HG02798 (cell line): ENCODE measurements at regions not wholly inside any gene's neighbourhood (a gene's known extent, or its start where the extent isn't known, plus 50 kb on each side); places are given as distances from the start of the nearest gene placed in this dataset.

Experiments used
- ATAC-seq: cut with Tn5 transposase; IDR thresholded peaks from one replicate; pipeline ENCODE4 v1.9.1; 2021; ENCODE audit warnings: mild to moderate bottlenecking; ENCODE audit not compliant: unreplicated experiment, poor library complexity

DNA sequence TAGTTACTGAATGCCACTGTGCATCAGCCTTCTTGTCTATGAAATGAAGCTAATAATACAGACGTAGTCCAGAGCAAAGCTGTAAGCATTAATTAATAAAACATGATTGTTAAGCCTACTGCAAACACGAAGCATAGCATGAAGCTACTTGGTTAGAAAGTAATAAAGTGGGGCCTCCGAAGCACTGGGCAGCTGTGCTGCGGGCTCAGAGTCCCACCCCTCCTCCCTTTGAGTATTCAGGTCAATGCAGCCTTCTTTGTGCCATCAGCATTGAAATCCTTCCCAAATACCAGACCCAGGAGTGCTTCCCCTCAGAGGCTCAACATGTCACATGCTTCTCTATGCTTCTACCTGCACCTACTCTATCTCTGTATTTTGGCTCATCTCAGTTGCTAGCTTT lies 1112.6 kb downstream of the IGSF11 start:
- no peak for ATAC-seq

DNA sequence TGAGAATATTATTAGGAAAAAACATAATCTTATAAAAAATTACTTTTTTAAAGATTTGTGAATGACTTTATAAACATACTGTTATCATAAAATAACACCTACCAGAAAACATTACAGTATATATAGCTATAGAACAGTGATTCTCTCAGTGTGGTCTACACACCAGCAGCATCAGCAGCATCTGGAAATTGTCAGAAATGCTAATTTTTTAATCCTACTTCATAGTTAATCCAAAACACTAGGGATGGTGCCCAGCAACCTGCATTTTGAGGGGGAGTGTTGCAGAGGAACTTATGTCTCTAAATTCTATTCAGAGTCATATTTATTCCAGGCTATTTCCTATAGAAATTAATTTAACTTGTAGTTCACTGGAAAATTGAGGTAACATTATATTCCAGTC lies 1107.8 kb downstream of the IGSF11 start:
- ATAC-seq: no peak

DNA sequence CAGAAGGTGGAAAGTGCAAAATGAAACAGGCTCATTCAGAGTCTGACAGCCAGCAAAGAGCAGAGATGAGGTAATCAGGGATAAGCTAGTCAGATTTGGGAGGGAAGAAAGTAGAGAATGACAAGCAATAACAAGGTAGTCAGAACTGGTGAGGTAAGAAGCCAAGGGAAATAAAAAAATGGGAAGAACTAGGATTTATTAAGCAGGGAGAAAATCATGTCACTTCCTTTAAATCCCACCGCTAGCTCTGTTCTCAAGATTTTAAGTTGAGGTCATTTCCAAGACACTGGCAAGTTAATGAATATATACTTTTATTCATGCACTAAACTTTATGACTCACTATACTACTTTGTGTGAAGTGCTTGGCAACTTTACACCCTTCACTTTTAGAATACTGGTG lies 1106.8 kb downstream of the IGSF11 start:
- no peak for ATAC-seq

DNA sequence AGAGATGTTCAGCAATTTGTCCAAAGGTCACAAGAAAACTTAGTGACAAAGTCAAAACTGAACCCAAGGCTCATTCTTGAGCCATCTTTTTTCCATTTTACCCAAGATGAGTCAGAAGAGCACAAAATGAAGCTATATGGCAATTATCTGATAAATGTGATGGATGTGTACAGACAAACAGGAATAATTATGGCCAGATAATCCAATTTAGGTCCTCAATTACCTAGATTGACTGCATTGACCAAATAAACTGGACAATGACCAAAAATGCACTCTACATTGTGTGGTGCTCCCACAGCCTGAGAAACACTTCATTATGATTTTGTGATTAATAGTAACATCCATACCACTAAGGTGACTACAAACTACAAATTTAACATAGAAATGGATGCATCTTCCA lies 1105.8 kb downstream of the IGSF11 start:
- ATAC-seq: no peak

DNA sequence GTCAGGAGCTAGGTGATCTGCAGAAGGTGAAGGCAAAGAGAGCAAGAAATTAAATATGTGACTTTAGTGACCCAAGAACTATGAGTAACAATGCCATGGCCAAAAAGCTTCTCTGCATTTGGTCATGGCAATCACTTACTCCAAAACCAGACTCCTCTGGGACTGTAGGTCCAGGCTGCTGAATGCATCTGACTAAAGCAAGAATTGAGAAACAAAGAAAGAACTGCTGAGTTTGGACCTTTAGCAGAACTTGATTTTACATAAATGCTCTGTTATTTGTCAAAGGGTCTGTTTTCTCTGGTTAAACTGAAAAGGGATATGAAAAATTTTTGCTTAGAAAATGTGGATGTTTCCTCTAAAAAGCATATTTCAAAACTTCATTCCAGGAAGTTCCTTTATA lies 1102.2 kb downstream of the IGSF11 start:
- ATAC-seq: no peak

DNA sequence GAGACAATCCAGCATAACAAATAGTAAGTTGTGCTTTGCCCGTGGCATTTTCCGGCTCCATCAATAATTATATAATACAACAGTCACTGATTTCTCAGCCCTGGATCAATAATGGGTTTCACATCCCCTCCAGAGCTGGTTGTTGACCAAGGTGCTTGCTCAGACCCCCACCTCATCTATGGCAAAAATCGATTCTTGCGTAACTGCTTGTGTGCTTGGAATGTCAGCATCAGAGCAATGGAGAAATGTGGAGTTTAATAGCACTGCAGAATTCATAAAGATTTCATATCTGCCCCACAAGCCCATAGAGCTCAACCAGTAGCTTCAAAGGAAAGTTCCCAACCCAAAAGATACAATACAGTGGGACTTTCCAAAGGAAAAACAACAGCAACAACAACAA lies 1098.5 kb downstream of the IGSF11 start:
- ATAC-seq: no peak

DNA sequence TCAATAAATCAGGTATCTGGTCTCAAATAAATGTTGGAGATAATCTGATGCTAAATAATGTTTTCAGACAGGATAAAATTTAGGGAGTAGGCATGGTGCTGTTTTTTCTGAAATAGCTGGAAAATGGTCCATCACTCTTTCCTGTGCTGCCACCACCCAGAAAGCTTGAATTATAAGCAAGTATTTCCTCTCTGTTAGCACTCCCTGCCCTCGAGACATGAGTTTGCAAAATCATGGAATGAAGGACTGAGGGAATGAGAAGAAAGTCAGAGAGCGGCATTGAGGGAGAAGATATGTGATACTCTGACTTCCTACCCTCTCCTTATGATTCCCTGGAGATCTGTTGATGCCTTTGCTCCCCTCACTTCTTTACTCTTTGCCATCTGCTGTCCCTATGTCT lies 1095.7 kb downstream of the IGSF11 start:
- no peak for ATAC-seq

DNA sequence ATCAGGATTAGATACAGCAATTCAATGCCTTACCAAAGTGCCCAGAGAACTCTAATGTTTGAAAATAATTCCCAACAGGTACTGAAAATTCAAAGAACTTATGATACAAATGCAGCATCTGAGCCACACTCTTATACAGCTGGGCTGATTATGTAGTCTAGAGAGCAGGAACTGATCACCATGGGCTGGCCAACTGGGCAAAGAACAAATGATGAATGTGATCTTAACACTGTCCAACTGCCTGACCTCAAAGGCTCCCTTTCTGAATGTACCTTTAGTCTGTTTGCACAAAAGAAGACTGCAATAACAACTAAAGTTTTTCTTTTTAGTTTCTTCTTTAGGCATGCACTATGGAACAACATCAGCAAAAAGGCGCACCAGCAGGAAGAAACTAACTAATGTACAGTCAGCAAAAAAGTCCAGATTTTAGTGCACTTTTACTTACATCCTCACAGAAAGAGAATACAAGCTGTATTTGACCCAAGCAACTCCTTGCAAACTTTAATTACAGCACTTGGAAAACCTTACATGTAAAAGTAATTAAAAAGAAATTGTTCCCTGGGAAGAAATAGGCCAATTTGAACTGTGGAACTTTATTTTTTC lies 1095.1 kb downstream of the IGSF11 start:
- ATAC-seq: no peak

DNA sequence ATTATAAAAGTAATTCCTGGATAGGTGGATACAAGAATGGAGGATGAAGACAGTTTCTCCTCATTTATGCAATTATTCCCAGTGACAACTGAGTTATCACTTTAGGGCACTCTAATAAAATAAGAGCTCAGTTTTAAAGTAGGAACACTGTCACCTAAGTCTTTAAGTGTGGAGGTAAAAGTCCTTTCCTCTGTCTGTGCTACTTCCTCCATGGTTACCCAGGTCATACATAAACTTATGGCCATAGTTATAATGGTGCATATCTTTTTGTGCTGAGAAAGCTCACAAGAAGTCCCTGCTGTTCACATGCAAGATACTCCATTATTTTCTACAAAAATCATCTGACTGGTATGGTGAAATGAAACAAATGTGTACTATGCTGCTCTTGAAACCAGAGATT lies 1093.6 kb downstream of the IGSF11 start:
- ATAC-seq: no peak

DNA sequence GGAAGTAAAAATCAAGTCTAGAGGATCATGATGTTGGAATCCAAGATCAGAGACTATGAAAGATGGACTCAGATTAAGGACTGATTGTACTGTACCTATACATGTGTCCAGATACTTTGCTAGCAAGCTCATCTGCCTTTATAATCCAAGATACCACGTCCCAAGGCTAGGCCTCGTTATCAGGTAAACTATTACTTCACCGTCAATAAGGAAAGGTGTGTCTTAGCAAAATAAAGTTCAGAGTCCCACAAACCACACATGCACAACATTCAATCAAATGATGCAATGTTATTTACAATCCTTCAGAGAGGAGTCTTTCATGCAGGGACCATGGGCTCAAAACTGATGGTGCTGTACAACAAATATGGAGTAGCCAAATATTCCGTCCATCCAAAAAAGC lies 1092.9 kb downstream of the IGSF11 start:
- no peak for ATAC-seq

DNA sequence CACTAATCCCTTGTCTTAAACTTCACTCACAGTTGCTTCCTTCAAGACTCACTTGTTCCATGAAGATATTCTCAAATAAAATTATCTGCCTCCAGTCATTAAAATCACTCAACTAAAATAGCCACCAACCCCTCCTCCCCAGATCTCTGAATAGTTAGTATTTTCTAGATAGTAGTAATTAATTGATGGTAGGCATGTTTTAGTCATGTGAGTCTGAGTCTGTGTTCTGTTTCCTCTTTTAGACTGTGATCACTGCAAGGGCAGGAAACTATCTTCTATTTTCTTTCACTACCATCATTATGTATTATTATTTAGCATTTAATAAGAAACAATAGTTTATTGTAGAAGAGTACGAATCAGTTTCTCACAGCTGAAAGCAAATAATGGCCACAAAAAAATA lies 1080.5 kb downstream of the IGSF11 start:
- no peak for ATAC-seq

DNA sequence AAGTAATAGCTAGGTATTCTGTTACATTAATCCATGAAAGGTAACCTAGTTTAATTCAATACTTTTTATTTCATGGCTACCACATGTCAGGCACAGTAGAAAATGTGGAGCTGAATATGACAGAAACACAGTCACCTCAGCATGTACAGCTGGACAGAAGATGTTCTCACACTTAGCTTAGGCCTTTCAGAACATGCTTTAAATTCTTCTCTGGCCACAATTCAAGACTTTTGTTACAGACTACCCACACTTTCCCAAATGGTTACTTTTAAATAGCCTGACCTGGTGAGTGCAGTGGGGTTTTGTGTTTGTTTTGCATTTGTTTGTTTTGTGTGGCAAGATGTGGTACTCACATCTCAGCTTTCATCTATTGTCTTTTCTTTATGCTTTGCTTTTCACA lies 1079.5 kb downstream of the IGSF11 start:
- ATAC-seq: no peak

DNA sequence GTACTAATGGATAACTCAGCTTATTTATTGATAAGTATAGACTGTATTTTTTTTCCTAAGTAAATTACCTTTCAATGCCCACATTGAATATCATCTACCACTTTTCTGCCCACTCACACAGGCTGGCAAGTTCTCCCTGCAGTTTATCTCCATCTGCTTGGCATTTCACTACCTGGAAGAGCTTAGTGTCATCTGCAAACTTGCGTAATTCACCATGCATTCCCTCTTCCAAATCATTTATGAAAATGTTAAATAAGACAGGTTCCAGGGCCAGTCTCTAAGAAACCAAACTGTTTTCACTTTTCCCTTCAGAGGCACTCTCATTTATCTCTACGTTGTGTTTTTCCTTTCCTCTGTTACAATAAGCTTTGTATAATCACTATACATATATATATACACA lies 1076.6 kb downstream of the IGSF11 start:
- no peak for ATAC-seq

DNA sequence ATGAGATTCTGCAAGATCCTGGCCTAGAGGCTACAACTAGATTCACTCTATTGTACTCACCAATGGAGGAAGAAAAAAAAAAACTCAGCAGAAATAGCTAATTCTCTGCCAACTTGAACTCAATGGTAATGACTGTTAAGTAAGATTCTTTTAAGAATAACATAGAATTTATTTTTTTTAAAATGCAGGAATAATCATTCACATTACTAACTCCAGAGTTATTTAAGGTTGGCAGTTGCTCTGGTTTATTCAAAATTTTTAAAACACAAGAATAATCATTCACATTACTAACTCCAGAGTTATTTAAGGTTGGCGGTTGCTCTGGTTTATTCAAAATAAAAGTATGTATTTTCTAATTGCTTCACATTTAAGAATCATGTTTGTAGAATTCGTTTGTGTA lies 1071.9 kb downstream of the IGSF11 start:
- ATAC-seq: no peak

DNA sequence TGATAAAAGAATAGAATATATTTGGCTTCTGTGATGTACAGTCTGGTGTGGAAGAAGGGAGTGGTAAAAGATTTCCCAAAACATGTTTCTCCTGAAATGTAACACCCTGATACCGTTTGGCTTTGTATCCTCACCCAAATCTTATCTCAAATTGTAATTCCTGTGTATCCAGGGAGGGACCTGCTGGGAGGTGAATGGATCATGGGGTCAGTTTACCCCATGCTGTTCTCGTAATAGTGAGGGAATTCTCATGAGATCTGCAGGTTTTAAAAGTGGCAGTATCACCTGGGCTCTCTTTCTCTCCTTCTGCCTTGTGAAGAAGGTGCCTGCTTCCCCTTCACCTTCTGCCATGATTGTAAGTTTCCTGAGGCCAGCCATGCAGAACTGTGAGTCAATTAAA lies 1070.8 kb downstream of the IGSF11 start:
- ATAC-seq: no peak

DNA sequence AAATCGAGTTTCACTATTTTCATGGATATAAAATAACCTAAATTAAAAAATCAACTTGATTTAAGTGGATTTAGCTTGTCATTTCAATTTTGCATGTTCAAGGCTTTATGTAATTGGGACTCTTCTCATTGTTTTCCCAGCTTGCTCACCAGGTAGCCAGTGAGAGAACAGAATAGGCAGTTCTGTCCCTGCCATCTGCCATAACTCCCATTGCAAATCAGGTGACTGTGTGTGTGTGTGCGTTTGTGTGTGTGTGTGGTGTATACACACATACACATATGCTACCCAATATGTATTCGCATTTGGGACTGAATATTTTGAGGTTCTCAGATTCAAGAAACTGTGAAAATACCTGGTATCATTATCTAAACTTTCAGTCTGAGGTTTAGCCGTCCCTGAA lies 1069.8 kb downstream of the IGSF11 start:
- no peak for ATAC-seq

DNA sequence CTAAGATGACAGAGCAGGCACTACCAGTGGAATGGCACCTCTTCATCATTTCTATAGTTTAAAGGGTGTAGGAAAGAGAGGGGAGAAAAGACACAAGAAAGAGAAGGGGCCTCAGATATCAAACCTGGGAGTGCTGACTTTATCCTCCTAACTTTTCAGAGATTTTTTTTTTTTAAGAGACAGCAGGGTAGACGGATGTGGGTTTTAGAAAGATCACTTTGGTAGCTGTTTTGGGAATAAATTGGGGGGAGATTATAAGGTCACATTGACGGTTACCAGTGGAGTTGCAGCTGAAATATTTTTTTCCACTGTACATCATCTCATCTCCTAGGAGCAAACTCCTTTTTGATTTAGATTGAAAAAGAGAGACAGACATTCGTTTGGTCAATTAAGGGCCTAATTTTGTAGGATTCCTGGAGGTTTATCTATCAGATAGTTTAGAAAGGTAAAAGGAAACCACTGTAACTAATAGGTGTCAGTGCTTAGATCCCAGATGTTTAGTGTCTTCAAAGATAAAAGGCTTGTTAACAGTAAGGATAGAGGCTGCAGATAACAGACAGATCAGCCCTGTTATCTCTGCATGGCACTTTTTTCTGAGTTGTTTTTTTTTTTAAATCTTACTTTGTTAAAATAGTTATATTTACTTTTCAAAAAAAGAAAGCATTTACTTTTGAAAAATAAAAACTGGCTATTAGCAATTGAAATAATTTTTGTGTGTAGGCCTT lies 1057.0 kb downstream of the IGSF11 start:
- ATAC-seq: no peak

DNA sequence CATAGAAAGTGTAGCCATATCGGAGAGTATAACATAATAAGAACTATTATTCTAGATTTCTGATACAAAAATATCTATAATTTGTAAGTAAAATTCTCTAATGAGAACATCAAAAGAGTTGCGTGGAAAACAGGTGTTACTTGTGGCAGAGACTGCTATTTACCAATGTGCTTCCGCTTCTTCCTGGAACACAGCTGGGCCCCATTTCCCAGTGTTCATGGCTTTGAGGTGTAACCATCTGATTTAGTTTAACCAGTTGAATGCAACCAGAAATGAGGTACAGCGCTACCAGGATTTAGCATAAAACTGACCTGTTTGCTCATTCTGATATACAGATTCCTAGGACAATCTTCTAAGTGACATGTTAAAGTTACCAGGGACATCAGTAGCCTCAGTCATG lies 1055.2 kb downstream of the IGSF11 start:
- ATAC-seq: no peak

DNA sequence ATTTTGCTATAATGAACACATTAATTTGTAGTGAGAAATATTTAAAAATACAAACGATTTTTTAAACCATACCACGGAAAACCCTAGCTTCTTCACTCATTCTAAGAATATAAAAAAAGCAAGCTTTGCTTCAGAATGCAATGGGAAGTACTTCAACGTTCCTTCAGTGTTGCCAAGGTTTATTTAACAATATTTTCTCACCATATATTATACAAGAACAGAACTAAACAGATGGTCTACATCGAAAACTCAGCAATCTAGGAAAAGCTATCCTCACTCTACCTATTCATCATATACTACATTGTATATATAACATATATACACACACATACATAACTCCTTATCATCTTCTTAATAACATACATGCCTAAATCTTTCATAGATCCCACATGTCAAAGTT lies 1047.4 kb downstream of the IGSF11 start:
- ATAC-seq: no peak

DNA sequence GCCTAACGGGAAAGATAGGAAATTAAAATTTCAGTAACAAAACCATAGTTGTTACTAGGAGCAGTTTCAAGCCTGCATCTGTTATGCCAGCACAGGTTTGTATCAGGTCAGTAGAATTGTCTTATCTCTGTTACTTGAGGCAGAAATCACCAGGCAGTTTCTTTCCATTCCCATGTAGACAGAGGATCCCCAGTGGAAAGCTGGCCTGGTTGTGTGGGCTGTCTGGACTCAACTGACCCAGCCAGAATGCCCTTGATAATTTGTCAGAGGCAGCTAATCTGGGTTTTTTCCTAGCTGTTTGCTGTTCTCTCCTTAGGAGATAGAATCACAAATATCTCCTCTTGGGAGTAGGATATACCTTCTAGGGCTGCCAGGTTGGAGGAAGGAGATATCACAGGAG lies 1044.7 kb downstream of the IGSF11 start:
- no peak for ATAC-seq

DNA sequence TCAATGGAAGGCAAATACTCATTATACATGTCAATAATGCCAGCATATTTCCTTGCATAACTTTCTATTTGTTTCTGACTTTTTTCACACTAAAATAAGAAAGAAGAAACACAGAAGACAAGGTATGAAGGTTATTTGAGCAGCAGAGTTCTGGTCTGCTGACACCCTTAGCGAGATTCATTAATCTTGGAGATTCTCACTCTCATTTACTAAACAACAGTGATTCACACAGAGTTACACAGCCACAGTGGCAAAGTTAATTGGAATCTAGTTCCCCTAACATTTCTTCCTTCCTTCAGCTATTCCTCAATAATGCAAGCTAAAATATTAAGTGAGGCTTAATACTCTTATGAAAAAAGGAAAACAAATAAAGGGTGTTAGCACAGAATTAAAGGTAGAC lies 1044.0 kb downstream of the IGSF11 start:
- no peak for ATAC-seq

DNA sequence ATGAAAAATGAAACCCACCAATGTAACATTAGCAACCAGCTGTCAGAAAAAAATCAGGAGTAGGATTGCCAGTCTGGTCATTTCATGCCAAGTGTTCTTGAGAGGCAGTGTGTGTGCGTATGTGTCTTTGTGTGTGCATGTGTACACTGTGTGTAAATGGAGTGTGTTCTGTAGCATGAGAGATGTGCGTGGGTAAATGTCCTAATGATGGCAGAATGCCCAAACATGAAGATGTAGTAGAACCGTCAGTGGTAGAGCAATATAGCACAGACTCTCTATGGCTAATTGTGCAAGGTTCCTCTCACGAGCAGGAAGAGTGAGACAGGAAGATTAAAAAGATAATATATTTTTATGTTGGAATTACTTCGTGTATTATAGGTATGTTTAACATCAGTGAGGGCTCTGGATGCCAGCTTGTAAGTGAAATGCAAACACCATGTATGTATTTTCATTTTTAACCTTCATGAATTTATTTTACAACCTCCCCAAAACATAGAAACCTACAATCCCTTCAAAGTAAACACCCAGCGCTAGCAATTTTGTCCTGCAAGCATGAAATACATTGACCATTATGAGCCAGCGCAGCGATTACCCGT lies 1038.7 kb downstream of the IGSF11 start:
- no peak for ATAC-seq
